Chondrocyte (in vitro differentiated cells): ENCODE measurements at regions not wholly inside any gene's neighbourhood (a gene's known extent, or its start where the extent isn't known, plus 50 kb on each side); places are given as distances from the start of the nearest gene placed in this dataset.

Experiments used
- DNase-seq: peaks from one replicate; pipeline ENCODE4 v3.0.0; 2021; ENCODE audit warnings: mixed read lengths, low spot score
- H3K27ac Mint-ChIP-seq: one replicate; pipeline ENCODE4 v1.8.0; 2021; ENCODE audit warnings: mild to moderate bottlenecking, moderate library complexity, mixed read lengths; ENCODE audit not compliant: unreplicated experiment
- H3K27me3 Mint-ChIP-seq: 2 replicates; pipeline ENCODE4 v1.8.0; 2021; ENCODE audit warnings: low read depth, mixed read lengths
- H3K36me3 Mint-ChIP-seq: 2 replicates; pipeline ENCODE4 v1.8.0; 2021; ENCODE audit warnings: low read depth, mixed read lengths
- H3K4me1 Mint-ChIP-seq: 2 replicates; pipeline ENCODE4 v1.8.0; 2021; ENCODE audit warnings: low read depth, mild to moderate bottlenecking, mixed read lengths
- H3K4me3 Mint-ChIP-seq: one replicate; pipeline ENCODE4 v1.8.0; 2021; ENCODE audit warnings: mild to moderate bottlenecking, moderate library complexity, mixed read lengths; ENCODE audit not compliant: unreplicated experiment
- H3K9me3 Mint-ChIP-seq: 2 replicates; pipeline ENCODE4 v1.8.0; 2021; ENCODE audit warnings: low read depth, mixed read lengths
- CTCF ChIP-seq: fragments of 200-600 bp; sonication (generic); IDR thresholded peaks from 2 replicates; pipeline ENCODE4 v1.5.0; 2021; ENCODE audit warnings: antibody characterized with exemption, mild to moderate bottlenecking, moderate library complexity

- H3K4me1 Mint-ChIP-seq: peaks cover 4% of the 10 kb centered on the region
- DNase-seq: no peak
- no peak overlapping the region for H3K4me3 Mint-ChIP-seq
- no peaks in the 10 kb centered on the region for H3K27me3 Mint-ChIP-seq
- no peaks in the 10 kb centered on the region for H3K9me3 Mint-ChIP-seq
- no peaks in the 10 kb centered on the region for H3K36me3 Mint-ChIP-seq
- no peak for TF ChIP-seq CTCF
- H3K27ac Mint-ChIP-seq: no peak overlapping the region
Observed at GRCh38 chr4:53815281-53815680, 224.0 kb upstream of the LNX1 start.

GRCh38 chr4:53813998-53814397 is 222.7 kb upstream of the LNX1 start:
- Mint-ChIP-seq H3K36me3 (no peaks in the 10 kb centered on the region), H3K4me3 (no peak overlapping the region), H3K27ac (no peak overlapping the region), H3K4me1 (peaks cover 4% of the 10 kb centered on the region), H3K27me3 (no peaks in the 10 kb centered on the region), H3K9me3 (no peaks in the 10 kb centered on the region)
- no peak for DNase-seq
- TF ChIP-seq CTCF: no peak

GRCh38 chr4:53810643-53811042 is 219.4 kb upstream of the LNX1 start:
- TF ChIP-seq CTCF: no peak
- no peak for DNase-seq

GRCh38 chr4:53809816-53810215 is 218.5 kb upstream of the LNX1 start:
- Mint-ChIP-seq H3K4me3 (no peak overlapping the region), H3K36me3 (no peaks in the 10 kb centered on the region)

More at GRCh38 chr4:53810643-53811042, 219.4 kb upstream of the LNX1 start:
- Mint-ChIP-seq H3K4me1 (no peaks in the 10 kb centered on the region), H3K27me3 (no peaks in the 10 kb centered on the region), H3K36me3 (no peaks in the 10 kb centered on the region), H3K9me3 (no peaks in the 10 kb centered on the region), H3K4me3 (no peak overlapping the region), H3K27ac (no peak overlapping the region)

GRCh38 chr4:53805291-53805690 is 214.0 kb upstream of the LNX1 start:
- H3K4me1 Mint-ChIP-seq: peaks cover 1% of the 10 kb centered on the region
- no peak overlapping the region for H3K4me3 Mint-ChIP-seq
- H3K27ac Mint-ChIP-seq: no peak overlapping the region
- H3K9me3 Mint-ChIP-seq: no peaks in the 10 kb centered on the region
- no peak for DNase-seq
- H3K27me3 Mint-ChIP-seq: no peaks in the 10 kb centered on the region
- H3K36me3 Mint-ChIP-seq: no peaks in the 10 kb centered on the region
- no peak for TF ChIP-seq CTCF

More at GRCh38 chr4:53809816-53810215, 218.5 kb upstream of the LNX1 start:
- no peak for TF ChIP-seq CTCF
- no peak for DNase-seq
- H3K4me1 Mint-ChIP-seq: no peaks in the 10 kb centered on the region
- no peaks in the 10 kb centered on the region for H3K9me3 Mint-ChIP-seq
- no peak overlapping the region for H3K27ac Mint-ChIP-seq
- no peaks in the 10 kb centered on the region for H3K27me3 Mint-ChIP-seq
